Progenitor cell of endocrine pancreas (in vitro differentiated cells): ENCODE measurements at regions not wholly inside any gene's neighbourhood (a gene's known extent, or its start where the extent isn't known, plus 50 kb on each side); places are given as distances from the start of the nearest gene placed in this dataset.

Source experiments
- DNase-seq: peaks from one replicate; pipeline ENCODE4 v3.0.0; 2021; ENCODE audit warnings: low spot score; ENCODE audit not compliant: unreplicated experiment
- H3K27ac Mint-ChIP-seq: 2 replicates; pipeline ENCODE4 v1.8.0; 2021; ENCODE audit warnings: mild to moderate bottlenecking, moderate library complexity, mixed read lengths
- H3K27me3 Mint-ChIP-seq: 2 replicates; pipeline ENCODE4 v1.8.0; 2021; ENCODE audit warnings: mixed read lengths
- H3K36me3 Mint-ChIP-seq: 2 replicates; pipeline ENCODE4 v1.8.0; 2022; ENCODE audit warnings: mixed read lengths; ENCODE audit not compliant: insufficient read depth
- H3K4me1 Mint-ChIP-seq: 2 replicates; pipeline ENCODE4 v1.8.0; 2021; ENCODE audit warnings: low read depth, mixed read lengths
- H3K4me3 Mint-ChIP-seq: 2 replicates; pipeline ENCODE4 v1.8.0; 2021; ENCODE audit warnings: low read depth, mild to moderate bottlenecking, moderate library complexity, mixed read lengths
- H3K9me3 Mint-ChIP-seq: 2 replicates; pipeline ENCODE4 v1.8.0; 2021; ENCODE audit warnings: low read depth, mixed read lengths
- TF ChIP-seq, protein P1 (sequence below): fragments of 200-600 bp; sonication (generic); IDR thresholded peaks from one replicate; pipeline ENCODE4 v1.5.0; 2021; ENCODE audit warnings: antibody characterized with exemption, mild to moderate bottlenecking; ENCODE audit not compliant: unreplicated experiment

DNA sequence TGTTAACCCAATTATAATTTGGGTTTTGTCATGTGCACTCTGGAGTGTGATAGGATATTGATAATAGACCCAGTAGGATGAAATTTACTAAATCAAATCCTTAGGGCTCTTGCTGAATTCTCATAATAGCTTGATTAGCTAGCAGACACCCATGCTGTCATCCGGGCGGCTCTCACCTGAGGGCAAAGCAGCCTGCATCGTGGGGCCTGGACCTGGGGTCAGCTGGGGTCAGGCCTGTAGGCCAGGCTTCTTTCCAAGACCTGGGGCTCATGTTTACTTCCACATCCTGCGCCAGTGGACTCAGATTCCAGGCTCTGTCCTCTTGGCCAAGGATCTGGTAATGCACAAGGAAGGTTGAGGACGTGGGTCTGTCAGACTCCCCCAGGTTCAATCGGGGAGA, 486.3 kb downstream of the NPHP4 start:
- Mint-ChIP-seq H3K36me3 (no peaks in the 10 kb centered on the region), H3K4me1 (no peaks in the 10 kb centered on the region), H3K4me3 (no peak overlapping the region), H3K9me3 (no peaks in the 10 kb centered on the region), H3K27me3 (peaks cover 21% of the 10 kb centered on the region), H3K27ac (no peak overlapping the region)
- DNase-seq, result no peak
- TF ChIP-seq, protein P1, sequence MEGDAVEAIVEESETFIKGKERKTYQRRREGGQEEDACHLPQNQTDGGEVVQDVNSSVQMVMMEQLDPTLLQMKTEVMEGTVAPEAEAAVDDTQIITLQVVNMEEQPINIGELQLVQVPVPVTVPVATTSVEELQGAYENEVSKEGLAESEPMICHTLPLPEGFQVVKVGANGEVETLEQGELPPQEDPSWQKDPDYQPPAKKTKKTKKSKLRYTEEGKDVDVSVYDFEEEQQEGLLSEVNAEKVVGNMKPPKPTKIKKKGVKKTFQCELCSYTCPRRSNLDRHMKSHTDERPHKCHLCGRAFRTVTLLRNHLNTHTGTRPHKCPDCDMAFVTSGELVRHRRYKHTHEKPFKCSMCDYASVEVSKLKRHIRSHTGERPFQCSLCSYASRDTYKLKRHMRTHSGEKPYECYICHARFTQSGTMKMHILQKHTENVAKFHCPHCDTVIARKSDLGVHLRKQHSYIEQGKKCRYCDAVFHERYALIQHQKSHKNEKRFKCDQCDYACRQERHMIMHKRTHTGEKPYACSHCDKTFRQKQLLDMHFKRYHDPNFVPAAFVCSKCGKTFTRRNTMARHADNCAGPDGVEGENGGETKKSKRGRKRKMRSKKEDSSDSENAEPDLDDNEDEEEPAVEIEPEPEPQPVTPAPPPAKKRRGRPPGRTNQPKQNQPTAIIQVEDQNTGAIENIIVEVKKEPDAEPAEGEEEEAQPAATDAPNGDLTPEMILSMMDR, result no peak

- no peaks in the 10 kb centered on the region for H3K9me3 Mint-ChIP-seq
- H3K4me3 Mint-ChIP-seq, result no peak overlapping the region
- peaks cover 13% of the 10 kb centered on the region for H3K27me3 Mint-ChIP-seq
- no peak for DNase-seq
- no peaks in the 10 kb centered on the region for H3K36me3 Mint-ChIP-seq
- H3K27ac Mint-ChIP-seq, result no peak overlapping the region
- TF ChIP-seq, protein P1, result no peak
- no peaks in the 10 kb centered on the region for H3K4me1 Mint-ChIP-seq
These were observed 487.9 kb downstream of the NPHP4 start for GRCh38 chr1:5504364-5504740.

DNA sequence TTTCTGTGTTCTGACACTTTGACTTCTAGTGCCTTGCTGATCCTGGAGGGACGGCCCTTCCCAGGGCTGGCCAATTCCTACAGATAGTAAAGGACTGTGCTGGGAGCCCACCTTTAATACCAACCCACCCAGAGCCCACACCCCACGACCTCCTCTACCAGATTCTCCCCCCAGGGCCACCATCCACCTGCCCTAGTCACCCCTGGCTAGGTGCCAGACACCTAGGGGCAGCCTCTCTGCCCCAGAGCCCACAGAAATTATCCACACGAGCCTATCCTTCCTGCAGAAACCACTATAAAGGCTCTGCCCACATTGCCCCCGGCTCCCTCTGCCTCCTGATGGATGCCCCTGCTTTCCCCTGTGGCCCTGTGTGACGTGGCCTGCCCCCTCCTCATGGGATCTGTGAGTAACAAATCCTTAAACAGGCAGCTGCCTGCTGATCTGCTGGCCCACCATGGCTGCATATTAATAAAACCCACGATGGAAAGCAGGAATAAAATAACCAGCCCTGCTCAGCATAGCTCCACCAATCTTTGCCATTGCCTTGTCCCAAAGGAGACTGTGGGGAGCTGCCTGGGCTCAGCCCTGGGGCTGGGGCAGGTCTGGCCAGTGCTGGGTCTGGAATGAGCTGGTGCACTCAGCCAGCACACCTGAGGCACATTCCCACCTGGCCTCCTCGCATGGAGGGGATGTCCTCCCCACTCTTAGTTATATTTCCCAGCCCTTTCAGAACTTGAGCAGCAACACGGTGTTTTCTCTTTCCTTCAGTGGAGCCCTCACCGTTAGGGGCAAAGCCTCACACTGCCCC, 488.5 kb downstream of the NPHP4 start:
- Mint-ChIP-seq H3K9me3 (no peaks in the 10 kb centered on the region), H3K27ac (no peak overlapping the region), H3K4me3 (no peak overlapping the region), H3K27me3 (peaks cover 15% of the 10 kb centered on the region), H3K4me1 (no peaks in the 10 kb centered on the region), H3K36me3 (no peaks in the 10 kb centered on the region)
- DNase-seq, result no peak
- TF ChIP-seq, protein P1, result no peak

- TF ChIP-seq, protein P1, result no peak
- Mint-ChIP-seq H3K36me3 (no peaks in the 10 kb centered on the region), H3K27me3 (peaks cover 23% of the 10 kb centered on the region), H3K4me1 (no peaks in the 10 kb centered on the region), H3K4me3 (no peak overlapping the region), H3K9me3 (no peaks in the 10 kb centered on the region), H3K27ac (no peak overlapping the region)
- no peak for DNase-seq
These were observed 489.7 kb downstream of the NPHP4 start for GRCh38 chr1:5502311-5503194.

GRCh38 chr1:5501206-5501930, 490.9 kb downstream of the NPHP4 start:
- peaks cover 29% of the 10 kb centered on the region for H3K27me3 Mint-ChIP-seq
- H3K36me3 Mint-ChIP-seq, result no peaks in the 10 kb centered on the region
- no peaks in the 10 kb centered on the region for H3K4me1 Mint-ChIP-seq
- no peaks in the 10 kb centered on the region for H3K9me3 Mint-ChIP-seq
- H3K27ac Mint-ChIP-seq, result no peak overlapping the region
- TF ChIP-seq, protein P1, result no peak
- DNase-seq, result no peak
- H3K4me3 Mint-ChIP-seq, result no peak overlapping the region
